ENCODE measurements at regions not wholly inside any gene's neighbourhood (a gene's known extent, or its start where the extent isn't known, plus 50 kb on each side); places are given as distances from the start of the nearest gene placed in this dataset.

DNA sequence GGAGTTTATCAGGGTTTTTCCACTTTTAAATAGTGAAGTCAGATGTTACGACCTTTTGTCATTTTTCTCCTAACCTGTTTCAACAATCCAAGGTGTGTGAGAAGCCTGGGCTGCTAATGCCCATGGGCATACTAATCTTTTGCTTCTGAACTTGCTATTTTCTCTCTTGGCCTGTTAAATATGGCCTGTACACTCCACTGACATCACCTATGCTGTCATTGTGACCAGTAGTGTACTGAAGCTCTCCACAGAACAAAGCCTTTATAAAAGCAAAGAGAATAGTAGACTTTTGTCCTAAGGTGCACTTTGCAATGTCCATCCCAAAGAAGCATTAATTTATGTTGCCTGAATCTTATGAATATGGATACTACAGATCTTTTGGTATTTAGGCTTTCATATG is 1490.5 kb downstream of the STIM2 start:
- TF ChIP-seq, protein P1, sequence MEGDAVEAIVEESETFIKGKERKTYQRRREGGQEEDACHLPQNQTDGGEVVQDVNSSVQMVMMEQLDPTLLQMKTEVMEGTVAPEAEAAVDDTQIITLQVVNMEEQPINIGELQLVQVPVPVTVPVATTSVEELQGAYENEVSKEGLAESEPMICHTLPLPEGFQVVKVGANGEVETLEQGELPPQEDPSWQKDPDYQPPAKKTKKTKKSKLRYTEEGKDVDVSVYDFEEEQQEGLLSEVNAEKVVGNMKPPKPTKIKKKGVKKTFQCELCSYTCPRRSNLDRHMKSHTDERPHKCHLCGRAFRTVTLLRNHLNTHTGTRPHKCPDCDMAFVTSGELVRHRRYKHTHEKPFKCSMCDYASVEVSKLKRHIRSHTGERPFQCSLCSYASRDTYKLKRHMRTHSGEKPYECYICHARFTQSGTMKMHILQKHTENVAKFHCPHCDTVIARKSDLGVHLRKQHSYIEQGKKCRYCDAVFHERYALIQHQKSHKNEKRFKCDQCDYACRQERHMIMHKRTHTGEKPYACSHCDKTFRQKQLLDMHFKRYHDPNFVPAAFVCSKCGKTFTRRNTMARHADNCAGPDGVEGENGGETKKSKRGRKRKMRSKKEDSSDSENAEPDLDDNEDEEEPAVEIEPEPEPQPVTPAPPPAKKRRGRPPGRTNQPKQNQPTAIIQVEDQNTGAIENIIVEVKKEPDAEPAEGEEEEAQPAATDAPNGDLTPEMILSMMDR (conservative IDR thresholded peaks at IDR 0.05): no peak
- Mint-ChIP-seq H3K4me1 (peaks cover 26% of the 10 kb centered on the region), H3K27ac (ENCODE audit: unreplicated experiment) (no peak overlapping the region), H3K9me3 (peaks cover 14% of the 10 kb centered on the region), H3K27me3 (ENCODE audit: low read depth) (no peaks in the 10 kb centered on the region), H3K36me3 (ENCODE audit: low read depth) (peaks cover 7% of the 10 kb centered on the region), H3K4me3 (no peak overlapping the region)
- no peak for DNase-seq (ENCODE audit: low read depth, low spot score)

DNA sequence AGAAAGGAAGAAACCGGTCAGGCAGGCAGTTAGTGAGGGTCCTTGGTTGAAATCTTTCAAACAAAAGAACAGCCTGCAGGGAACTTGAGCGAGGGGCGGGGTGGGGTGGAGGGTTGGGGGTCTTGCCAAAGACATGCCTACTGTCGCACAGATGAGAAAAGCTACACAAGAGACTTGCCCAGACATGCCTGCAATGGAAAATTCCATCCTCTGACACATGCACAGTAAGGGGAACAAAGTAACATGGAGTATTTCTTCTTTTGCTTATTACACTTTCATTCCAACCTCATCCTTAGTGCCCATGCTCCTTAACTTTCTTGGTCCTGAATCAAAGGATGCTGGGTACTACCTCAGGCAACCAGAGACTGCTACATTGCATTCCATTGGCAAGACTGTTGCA is 1491.2 kb downstream of the STIM2 start:
- TF ChIP-seq, protein P1 (conservative IDR thresholded peaks at IDR 0.05): no peak
- Mint-ChIP-seq H3K27ac (ENCODE audit: unreplicated experiment) (no peak overlapping the region), H3K9me3 (peaks cover 14% of the 10 kb centered on the region), H3K4me1 (peaks cover 26% of the 10 kb centered on the region), H3K36me3 (ENCODE audit: low read depth) (peaks cover 7% of the 10 kb centered on the region), H3K4me3 (no peak overlapping the region), H3K27me3 (ENCODE audit: low read depth) (no peaks in the 10 kb centered on the region)
- DNase-seq (ENCODE audit: low read depth, low spot score): no peak

DNA sequence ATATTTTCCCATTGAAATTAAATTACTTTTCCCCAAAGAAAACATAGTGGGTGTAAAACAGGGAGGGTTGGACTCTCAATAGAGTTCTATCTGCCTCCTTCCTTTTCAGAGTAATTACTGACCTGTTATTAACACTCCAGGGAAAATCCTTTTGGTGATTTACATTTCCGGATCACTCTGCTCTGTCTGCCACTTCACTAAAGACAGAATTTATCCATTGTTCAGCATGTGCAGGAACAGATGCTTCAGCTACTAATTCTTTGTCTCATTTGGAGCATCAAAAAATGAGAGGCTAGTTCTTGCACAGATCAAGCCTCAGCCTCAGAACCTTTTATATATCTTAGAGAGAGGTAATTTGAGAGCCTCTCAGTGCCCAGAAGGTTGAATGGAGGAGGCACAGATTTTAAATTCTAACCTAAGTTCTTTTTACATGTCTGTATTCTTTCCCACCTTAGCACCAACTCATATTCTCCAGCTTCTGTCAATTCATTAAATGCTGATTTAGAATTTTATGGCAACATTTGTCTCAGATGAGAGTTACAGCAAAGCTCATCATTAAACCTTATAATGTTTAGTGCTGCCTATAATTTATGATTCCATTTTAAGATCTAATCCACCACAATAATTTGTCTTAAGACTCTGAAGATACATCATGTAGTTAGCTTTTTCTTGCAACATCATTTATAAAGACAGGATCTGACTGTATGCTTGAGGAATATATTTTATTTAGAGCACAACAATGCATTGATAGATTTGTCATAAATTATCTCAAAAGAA is 1494.4 kb downstream of the STIM2 start:
- Mint-ChIP-seq H3K27me3 (ENCODE audit: low read depth) (no peaks in the 10 kb centered on the region), H3K4me1 (peaks cover 30% of the 10 kb centered on the region), H3K9me3 (peaks cover 11% of the 10 kb centered on the region), H3K4me3 (no peak overlapping the region), H3K27ac (ENCODE audit: unreplicated experiment) (peak overlapping the region; percentile 57), H3K36me3 (ENCODE audit: low read depth) (peaks cover 7% of the 10 kb centered on the region)
- DNase-seq (ENCODE audit: low read depth, low spot score): no peak
- TF ChIP-seq, protein P1 (conservative IDR thresholded peaks at IDR 0.05): no peak

DNA sequence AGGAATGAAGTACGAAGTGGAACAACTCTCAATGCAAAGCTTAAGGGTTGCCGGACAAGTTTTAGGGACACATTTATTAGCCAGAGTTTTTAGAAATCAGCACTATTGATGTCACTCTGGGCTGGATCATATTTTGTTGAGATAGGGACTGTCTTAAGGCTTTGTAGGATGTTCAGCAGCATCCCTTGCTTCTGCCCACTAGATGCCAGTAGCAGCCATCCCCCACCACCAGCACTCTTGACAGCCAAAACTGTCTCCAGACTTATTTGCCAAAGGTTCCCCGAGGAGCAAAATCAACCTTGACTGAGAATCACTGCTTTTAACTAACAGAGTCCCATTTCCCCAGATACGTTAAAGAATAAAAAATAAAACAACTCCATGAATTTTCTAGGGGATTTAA is 1497.3 kb downstream of the STIM2 start:
- H3K4me1 Mint-ChIP-seq: peaks cover 25% of the 10 kb centered on the region
- H3K9me3 Mint-ChIP-seq: peaks cover 5% of the 10 kb centered on the region
- DNase-seq (ENCODE audit: low read depth, low spot score): no peak
- TF ChIP-seq, protein P1 (conservative IDR thresholded peaks at IDR 0.05): peak; percentile 38
- H3K27me3 Mint-ChIP-seq (ENCODE audit: low read depth): no peaks in the 10 kb centered on the region
- H3K4me3 Mint-ChIP-seq: no peak overlapping the region
- H3K36me3 Mint-ChIP-seq (ENCODE audit: low read depth): peaks cover 1% of the 10 kb centered on the region
- H3K27ac Mint-ChIP-seq (ENCODE audit: unreplicated experiment): no peak overlapping the region

DNA sequence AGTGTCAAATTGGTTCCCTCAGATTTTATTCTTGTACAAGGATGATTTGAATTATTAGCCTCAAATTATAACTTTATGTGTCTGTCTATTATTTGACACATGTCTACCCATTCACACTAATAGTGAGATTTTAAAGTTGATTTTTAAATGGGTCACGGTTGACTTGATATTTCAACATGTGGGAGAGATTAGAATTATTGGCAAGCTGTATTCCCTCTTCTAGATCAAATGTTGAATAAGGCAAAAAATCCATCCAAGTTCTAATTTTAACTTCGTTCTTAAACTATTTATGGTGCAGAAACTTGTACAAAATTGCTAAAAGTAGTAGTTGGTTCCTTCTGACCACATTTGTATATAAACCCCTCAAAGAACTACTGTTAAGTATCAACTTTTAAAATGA is 1498.0 kb downstream of the STIM2 start:
- no peak for DNase-seq (ENCODE audit: low read depth, low spot score)
- H3K27ac Mint-ChIP-seq (ENCODE audit: unreplicated experiment): no peak overlapping the region
- H3K9me3 Mint-ChIP-seq: peaks cover 4% of the 10 kb centered on the region
- peaks cover 25% of the 10 kb centered on the region for H3K4me1 Mint-ChIP-seq
- TF ChIP-seq, protein P1 (conservative IDR thresholded peaks at IDR 0.05): no peak
- no peak overlapping the region for H3K4me3 Mint-ChIP-seq
- no peaks in the 10 kb centered on the region for H3K36me3 Mint-ChIP-seq (ENCODE audit: low read depth)
- no peaks in the 10 kb centered on the region for H3K27me3 Mint-ChIP-seq (ENCODE audit: low read depth)

All from neural crest cell (in vitro differentiated cells).